GM12865 (cell line): ENCODE measurements at regions not wholly inside any gene's neighbourhood (a gene's known extent, or its start where the extent isn't known, plus 50 kb on each side); places are given as distances from the start of the nearest gene placed in this dataset.
"Not testable (repeated sequence)": the region's sequence is repeated elsewhere in the genome, so short reads cannot be mapped to it uniquely, and the experiment has no call there.

Experiments used
- DNase-seq: peaks from one replicate; pipeline ENCODE4 v3.0.0; 2010; ENCODE audit warnings: low read depth
- H3K4me3 ChIP-seq: 2 replicates; pipeline ENCODE4 v1.5.1; 2011; ENCODE audit warnings: mild to moderate bottlenecking, low read depth, low read length, control low read depth
- TF ChIP-seq, protein P1 (sequence below): IDR thresholded peaks from 2 replicates; pipeline ENCODE4 v1.5.1; 2011; ENCODE audit warnings: low read length, control low read depth, low read depth, inconsistent platforms; ENCODE audit not compliant: insufficient read depth; ENCODE audit errors: missing control alignments

GRCh38 chr16:85445779-85446222, 167.3 kb upstream of the GSE1 start:
- no peak overlapping the region for H3K4me3 ChIP-seq
- no peak for DNase-seq
- TF ChIP-seq, protein P1, sequence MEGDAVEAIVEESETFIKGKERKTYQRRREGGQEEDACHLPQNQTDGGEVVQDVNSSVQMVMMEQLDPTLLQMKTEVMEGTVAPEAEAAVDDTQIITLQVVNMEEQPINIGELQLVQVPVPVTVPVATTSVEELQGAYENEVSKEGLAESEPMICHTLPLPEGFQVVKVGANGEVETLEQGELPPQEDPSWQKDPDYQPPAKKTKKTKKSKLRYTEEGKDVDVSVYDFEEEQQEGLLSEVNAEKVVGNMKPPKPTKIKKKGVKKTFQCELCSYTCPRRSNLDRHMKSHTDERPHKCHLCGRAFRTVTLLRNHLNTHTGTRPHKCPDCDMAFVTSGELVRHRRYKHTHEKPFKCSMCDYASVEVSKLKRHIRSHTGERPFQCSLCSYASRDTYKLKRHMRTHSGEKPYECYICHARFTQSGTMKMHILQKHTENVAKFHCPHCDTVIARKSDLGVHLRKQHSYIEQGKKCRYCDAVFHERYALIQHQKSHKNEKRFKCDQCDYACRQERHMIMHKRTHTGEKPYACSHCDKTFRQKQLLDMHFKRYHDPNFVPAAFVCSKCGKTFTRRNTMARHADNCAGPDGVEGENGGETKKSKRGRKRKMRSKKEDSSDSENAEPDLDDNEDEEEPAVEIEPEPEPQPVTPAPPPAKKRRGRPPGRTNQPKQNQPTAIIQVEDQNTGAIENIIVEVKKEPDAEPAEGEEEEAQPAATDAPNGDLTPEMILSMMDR: no peak

- TF ChIP-seq, protein P1: no peak
- peak; percentile 77 for DNase-seq
These were observed 166.0 kb upstream of the GSE1 start for GRCh38 chr16:85446951-85447692.

DNA sequence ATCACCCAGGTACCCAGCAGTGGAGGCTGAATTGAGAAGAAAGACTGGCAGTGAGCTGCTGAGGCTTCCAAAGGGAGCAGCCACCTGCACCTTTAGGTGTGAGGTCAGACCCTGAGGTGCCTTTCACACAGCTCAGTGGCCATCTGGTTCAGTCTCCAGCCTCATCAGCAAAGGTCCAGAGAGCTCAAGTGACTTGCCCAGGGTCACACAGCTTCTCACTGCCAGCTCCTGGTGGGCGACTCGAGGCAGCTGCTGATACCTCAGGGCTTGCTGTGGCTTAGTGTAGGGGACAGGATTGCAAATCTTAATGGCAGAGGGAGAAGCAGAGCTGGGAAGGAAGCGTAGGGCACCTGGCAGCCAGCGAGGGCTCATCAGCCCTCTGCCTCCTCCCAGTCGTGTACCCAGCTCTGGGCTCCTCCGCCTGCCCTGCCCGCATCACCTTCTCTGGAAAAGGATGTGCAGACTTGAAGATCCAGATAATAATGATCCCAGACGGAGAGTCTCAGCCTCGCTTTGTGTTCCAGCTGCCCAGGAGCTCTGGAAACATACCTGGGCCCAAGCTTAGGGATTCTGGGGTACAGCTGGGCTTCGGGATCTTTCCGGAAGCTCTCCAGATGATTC, 165.3 kb upstream of the GSE1 start:
- TF ChIP-seq, protein P1: no peak
- no peak overlapping the region for H3K4me3 ChIP-seq
- DNase-seq: no peak

More at GRCh38 chr16:85446951-85447692, 166.0 kb upstream of the GSE1 start:
- no peak overlapping the region for H3K4me3 ChIP-seq

GRCh38 chr16:85448557-85449190, 164.4 kb upstream of the GSE1 start:
- TF ChIP-seq, protein P1: no peak
- H3K4me3 ChIP-seq: no peak overlapping the region
- peak; percentile 29 for DNase-seq

GRCh38 chr16:85449191-85449884, 163.8 kb upstream of the GSE1 start:
- DNase-seq: no peak
- H3K4me3 ChIP-seq: no peak overlapping the region
- TF ChIP-seq, protein P1: no peak

- TF ChIP-seq, protein P1: no peak
- no peak for DNase-seq
- no peak overlapping the region for H3K4me3 ChIP-seq
These were observed 163.3 kb upstream of the GSE1 start for GRCh38 chr16:85449885-85450245.

- DNase-seq, H3K4me3 ChIP-seq: not testable (repeated sequence)
These were observed 162.0 kb upstream of the GSE1 start for GRCh38 chr16:85451142-85451541.
